NCI-H1092 (cell line): ENCODE measurements at regions not wholly inside any gene's neighbourhood (a gene's known extent, or its start where the extent isn't known, plus 50 kb on each side); places are given as distances from the start of the nearest gene placed in this dataset.
"Not testable (repeated sequence)": the region's sequence is repeated elsewhere in the genome, so short reads cannot be mapped to it uniquely, and the experiment has no call there.

Experiments
- DNase-seq: peaks from one replicate; lab custom pipeline; 2025; lab: John Stamatoyannopoulos, UW

DNA sequence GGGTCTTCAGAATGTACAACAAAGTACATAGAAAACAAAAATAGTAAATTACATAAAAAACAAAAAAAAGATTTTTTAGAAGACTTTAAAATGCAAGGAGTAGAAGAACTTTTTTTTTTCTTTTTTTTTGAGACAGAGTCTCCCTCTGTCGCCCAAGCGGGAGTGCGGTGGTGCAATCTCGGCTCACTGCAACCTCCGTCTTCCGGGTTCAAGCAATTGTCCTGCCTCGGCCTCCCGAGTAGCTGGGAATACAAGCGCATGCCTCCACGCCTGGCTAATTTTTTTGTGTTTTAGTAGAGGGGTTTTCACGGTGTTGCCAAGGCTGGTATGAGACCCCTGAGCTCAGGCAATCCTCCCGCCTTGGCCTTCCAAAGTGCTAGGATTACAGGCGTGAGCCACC, 104.5 kb upstream of the ZC3H15 start:
- no peak for DNase-seq

DNA sequence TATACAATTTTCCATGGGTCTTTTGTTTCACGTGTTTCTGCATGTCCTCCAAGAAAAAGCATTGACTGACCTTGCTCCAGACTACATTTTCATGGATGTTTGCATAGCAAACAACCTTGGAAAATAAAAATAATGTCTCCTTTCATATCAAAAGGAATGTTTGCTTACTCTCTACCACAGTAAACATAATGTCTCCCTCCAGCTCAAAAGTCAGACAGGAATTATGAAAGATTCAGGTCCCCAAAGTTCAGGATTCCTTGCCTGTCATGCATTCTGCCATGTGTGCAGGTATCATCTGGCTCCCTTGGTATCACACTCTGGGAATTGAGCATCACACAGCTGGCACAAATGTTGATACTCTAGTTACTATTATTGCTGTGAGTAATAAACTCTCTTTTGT, 103.1 kb upstream of the ZC3H15 start:
- DNase-seq = no peak

DNA sequence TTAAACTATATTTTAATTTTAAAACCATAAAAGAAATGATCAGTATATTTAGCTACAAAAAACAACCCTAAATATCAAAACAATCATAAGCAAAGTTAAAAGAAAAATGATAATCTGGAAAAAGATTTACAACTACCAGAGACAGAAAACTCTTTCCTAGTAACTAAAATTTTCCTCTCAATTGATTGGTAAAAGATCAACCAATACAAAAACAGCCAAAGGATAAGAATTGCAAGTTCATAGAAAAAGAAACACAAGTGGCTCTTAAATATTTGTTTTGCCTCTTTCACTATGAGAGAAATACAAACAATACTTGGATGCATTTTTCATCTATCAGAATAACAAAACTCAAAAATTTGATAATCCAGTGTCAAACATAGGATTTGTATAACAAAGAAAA, 101.8 kb upstream of the ZC3H15 start:
- no peak for DNase-seq

DNA sequence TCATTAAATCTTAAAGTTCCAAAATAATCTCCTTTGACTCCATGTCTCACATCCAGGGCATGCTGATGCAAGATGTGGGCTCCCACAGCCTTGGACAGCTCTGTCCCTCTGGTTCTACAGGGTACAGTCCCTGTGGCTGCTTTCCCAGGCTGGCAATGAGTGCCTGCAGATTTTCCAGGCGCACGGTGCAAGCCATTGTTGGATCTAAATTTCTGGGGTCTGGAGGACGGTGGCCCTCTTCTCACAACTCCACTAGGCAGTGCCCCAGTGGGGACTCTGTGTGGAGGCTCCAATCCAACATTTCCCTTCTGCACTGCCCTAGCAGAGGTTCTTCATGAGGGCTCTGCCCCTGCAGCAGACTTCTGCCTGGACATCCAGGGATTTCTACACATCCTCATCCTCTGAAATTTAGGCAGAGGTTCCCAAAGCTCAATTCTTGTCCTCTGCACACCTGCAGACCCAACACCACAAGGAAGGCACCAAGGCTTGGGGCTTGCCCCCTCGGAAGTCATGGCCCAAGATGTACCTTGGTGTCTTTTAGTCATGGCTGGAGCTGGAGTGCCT, 100.3 kb upstream of the ZC3H15 start:
- DNase-seq = not testable (repeated sequence)

DNA sequence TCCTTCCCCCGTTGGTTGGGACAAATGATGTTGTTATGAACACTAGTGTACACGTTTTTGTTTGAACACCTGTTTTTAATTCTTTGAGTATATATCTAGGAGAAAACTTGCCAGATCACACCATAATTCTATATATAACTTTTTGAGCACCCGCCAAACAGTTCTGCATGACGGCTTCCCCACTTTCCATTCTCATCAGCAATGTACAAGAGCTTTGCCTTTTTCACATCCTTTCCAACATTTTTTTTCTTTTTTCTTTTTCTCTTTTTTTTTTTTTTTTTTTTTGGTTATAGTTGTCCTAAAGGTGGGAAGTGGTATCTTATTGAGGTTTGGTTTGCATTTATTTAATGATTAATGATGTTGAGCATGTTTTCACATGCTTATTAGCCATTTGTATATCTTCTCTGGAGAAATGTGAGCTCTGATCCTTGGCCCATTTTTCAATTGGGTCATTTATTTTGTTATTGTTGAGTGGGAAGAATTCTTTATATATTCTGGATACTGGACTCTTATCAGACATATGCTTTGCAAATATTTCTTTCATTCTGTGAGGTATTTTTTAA, 86.9 kb upstream of the ZC3H15 start:
- no peak for DNase-seq

DNA sequence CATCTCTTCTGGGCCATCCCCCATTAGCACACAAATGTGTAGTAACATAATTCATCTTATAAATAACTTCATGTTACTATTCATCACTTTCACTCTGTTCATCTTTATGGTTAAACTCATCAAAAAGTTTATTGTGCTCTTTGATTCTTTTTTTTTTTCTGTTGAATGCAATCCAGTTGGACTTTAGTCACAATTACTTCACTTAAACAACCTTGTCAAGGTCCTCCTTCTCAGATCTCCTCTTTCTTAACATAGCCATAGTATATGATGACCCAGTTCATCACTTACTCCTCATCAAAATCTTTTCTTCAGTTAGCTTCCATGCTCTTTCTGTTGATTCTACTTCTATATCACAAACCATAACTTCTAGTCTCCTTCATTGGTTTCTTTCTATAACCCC, 80.2 kb upstream of the ZC3H15 start:
- DNase-seq = no peak

DNA sequence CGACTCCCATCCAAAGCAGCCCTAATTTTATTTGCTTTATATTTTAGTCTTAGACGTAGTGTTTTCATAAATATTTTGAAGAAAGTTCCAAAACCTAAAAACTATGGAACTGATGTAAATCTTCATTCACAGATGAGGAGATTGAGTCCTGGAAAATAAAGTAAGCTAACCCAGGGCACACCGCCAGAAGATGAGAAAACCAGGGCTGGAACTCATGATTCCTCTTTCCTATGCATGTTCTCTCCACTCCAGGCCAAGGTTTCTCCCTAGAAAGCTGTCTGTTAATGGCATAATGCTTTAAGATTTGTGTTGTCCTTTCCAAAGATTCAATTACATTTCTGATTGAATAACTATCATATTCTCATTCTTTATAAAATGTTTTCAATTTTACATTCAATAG, 78.4 kb upstream of the ZC3H15 start:
- DNase-seq = no peak

DNA sequence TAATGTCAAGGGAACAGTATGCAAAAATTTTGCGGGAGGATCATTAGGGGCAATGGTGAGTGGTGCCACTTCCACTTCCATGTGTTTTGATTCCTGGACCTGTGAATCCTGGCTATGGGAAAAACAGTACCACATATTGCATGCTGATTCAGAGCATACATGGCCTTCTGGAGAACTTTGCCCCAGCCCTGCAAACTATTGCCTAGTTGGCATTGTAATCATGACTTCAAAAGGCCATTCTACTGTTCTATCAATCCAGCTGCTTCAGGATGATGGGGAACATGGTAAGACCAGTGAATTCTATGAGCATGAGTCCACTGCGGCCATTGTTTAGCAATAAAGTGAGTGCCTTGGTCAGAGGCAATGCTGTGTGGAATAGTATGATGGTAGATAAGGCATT, 75.3 kb upstream of the ZC3H15 start:
- DNase-seq = no peak

DNA sequence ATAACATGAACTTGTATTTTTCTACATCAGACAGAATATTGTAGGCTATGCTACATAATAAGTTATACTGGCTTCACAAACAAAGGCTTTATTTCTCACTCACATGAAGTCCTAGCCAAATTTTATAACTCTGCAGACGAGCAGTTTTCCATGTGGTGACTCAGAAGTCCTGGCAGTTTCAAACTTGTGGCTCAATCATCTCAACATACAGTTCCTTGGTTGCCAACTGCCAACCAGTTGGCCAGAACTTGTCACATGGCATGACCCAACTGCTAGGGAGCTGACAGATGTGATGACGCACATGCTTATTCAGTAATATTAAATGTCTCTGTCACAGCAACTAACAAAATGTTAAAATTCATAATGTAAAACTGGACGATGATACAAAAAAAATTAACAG, 63.8 kb upstream of the ZC3H15 start:
- DNase-seq = no peak

DNA sequence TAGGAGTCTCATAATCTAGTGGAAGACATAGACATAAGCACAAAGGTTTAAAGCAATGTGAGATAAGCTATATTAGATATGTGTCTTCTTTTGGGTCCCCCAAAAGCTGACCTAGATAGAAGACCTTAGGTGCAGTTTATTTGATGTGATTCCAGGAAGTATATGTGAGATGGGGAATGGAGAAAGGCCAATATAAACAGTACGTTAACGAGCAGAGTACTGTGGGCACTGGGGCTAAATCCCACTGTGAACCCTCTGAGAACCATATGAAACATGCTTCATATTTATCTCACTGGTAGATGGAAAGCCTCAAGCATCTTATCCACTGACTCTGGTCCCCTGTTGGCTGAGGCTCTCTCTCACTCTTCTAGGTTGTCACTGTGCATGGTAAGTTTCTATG, 62.6 kb upstream of the ZC3H15 start:
- DNase-seq = no peak

DNA sequence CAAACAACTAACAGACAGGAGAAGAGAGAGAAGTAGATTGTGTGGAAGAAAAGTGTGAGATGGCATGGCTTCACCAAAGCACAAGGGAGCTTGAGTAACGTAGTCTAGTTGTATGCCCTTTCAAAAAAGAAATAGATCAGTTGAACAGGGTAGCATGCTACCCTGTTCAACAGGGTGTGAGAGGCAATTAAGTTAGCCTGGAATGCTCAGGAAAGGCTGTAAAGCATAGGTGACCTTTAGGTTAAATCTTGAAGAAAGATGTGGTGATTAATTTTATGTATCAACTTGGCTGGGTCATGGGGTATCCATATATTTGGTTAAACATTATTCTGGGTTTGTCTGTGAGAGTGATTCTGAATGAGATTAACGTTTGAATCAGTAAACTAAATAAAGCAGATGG, 61.8 kb upstream of the ZC3H15 start:
- no peak for DNase-seq

DNA sequence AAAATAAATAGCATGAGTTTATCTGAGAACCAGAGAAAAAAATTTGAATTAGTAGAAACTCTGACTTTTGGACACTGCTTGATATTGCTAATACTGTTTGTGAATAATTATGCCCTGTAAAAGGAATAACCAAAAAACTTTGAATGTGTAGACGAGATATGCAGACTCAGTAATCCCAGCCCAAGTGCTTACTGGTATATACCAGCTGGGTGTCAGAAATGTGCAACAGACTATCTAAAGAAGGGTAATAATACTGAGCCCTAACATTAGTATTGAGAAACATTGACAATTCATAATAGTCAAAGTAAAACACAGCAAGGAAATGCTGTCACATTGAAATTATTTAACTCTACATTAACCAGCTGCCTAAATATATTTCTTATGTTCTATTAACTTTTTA, 60.5 kb upstream of the ZC3H15 start:
- DNase-seq = no peak

DNA sequence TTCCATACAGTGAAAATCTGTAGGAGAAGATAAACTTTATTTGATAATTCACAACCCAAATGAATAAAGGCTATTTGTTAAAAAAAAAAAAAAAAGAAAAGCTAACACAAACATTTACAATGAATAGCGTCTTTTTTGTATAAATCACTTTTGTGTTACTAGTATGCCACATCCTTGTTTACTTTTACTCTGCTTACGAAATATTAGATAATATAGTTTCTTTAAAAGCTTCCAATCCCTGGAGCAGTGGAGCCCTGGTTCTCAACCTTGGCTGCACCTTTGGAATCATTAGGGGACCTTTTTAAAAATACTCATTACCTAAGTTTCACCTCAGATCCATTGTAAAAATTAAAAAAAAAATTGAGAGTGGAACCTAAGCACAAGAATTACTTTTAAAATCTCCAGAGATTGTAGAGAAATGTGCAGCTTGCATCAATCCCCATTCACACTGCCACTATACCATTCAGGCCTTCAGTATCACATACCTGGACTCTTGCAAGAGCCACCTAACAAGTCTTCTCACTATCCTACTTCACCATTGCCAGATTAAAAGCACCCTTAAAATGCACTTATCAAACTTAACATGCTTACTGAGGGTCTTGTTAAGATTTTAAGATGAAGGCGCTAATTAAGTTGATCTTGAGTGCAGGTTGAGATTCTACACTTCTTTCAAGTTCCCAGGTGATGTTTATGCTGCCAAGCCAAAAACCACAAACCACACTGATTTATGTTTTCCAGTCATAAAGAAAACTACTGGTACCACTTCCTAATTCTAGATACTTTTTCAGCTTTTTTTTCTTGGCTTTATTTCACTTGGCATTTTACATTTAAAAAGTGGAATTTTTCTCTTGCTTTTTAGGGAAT, 59.7 kb upstream of the ZC3H15 start:
- DNase-seq = no peak

DNA sequence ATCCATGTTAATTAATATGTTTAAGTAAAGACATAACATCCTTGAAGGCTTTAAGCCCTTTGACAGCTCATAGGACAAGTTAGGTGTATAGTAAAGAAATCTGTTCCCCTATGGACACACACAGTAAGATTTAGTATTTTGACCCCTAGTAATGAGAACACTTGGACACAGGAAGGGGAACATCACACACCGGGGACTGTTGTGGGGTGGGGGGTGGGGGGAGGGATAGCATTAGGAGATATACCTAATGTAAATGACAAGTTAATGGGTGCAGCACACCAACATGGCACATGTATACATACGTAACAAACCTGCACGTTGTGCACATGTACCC, 59.1 kb upstream of the ZC3H15 start:
- DNase-seq = not testable (repeated sequence)

DNA sequence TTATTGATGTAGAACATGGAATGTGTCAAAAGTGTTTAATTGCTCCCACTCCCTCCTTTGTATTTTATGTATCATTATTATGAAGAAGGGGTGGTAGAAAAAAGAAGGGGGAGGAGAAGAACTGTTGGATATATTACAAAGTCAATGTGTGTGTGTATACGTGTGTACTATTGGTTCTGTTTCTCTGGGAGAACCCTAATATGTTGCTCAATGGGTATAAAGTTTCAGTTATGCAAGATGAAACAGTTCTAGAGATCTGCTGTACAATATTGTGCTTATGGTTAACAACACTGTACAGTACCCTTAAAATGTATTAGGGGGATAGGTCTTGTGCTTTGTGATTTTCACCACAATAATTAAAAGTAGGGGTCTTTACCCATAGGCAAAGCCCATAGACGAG, 58.1 kb upstream of the ZC3H15 start:
- no peak for DNase-seq

DNA sequence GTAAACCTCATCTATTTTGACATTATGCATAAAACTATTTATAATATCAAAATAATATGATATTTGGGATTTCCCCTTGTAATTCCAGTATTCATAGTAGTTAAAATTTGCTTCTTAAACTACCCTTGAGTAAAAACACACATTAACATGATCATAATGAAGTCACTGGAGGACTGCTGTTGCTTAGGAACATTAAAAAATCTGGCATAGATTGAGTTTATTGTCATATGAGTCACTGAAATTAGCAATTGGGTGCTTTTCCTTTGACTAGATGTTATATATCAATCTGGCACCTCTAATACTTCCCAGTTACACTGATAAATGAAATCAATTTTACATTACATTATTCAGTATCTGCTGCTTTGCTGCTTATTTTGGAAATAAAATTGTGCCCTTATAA, 57.0 kb upstream of the ZC3H15 start:
- no peak for DNase-seq

DNA sequence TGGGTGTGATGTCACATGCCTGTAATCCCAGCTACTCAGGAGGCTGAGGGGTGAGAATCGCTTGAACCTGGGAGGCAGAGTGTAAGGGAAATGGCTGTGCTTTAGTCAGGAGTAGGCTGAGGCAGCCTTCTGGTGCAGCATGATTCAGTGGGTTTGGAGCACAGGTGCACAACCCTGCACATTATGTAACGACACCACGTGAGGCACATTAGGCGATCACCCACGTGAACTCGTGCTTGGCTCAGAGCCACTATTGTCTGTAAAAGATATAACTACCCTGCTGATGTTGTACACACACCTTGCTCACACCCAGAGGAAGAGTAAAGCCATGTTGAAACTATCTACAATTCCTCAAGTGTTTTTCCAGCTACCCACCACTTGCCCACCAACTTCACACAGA, 54.8 kb upstream of the ZC3H15 start:
- no peak for DNase-seq

DNA sequence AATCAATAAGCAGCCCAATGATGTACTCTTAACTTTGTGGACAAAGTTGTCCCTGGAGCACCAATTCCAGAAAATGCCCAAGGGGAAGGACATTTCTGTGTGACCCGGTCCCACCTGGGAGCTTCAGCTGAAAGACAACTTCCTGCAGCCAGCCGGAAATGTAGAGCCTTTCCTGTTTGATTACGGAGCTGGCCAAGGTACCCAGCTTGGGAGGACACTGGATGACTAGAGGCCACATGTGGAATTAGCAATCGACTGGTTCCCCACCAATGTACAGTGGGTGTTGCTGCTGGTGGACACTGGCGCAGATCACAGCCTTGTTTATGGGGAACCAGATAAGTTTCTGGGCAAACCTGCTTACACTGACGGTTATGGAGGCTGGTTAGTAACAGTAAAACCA, 53.0 kb upstream of the ZC3H15 start:
- DNase-seq = no peak

DNA sequence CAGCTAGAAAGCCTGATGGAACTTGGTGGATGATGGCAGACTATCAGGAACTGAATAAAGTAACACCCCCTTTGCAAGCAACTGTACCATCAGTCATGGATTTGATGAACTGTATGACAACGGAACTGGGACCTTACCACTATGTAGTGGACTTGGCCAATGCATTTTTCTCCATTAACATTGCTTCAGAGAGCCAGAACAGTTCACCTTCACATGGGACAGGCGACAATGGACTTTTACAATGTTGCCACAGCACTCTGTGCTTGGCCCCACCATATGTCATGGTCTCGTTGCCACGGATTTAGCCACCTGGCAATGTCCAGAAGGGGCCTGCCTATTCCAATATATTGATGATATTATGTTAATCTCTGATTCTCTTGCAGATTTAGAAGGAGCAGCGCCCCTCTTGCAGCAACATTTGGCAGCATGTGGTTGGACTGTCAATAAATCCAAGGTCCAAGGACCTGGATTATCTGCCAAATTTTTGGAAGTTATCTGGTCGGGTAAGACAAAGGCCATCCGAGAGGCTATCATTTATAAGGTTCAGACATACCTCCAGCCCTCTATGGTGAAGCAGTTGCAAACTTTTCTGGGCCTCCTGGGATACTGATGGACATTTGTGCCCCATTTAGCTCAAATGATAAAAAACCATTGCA, 52.2 kb upstream of the ZC3H15 start:
- no peak for DNase-seq
